SK-N-SH treated with all-trans-retinoic acid at 6 μM for 48 hours (cell line): ENCODE measurements at regions not wholly inside any gene's neighbourhood (a gene's known extent, or its start where the extent isn't known, plus 50 kb on each side); places are given as distances from the start of the nearest gene placed in this dataset.

Experiments
- ATAC-seq: fragments of 200-7000 bp; cut with Tn5 transposase; 3 replicates; pipeline ENCODE4 v1.9.1; 2020; ENCODE audit warnings: mild to moderate bottlenecking, moderate library complexity
- ARNTL ChIP-seq: fragments of 450-650 bp; formaldehyde crosslinking; IDR thresholded peaks from 2 replicates; pipeline ENCODE4 v1.5.0; 2020; ENCODE audit warnings: low read depth, mild to moderate bottlenecking, moderate library complexity, borderline replicate concordance
- BACH2 ChIP-seq: fragments of 250-450 bp; sonication (Bioruptor Pico); IDR thresholded peaks from 2 replicates; pipeline ENCODE4 v1.9.0; 2021; ENCODE audit warnings: mild to moderate bottlenecking, borderline replicate concordance
- CSDC2 ChIP-seq: fragments of 250-450 bp; sonication (Bioruptor Pico); IDR thresholded peaks from 2 replicates; pipeline ENCODE4 v1.5.0; 2020; ENCODE audit warnings: mild to moderate bottlenecking, moderate library complexity
- GLIS3 ChIP-seq: fragments of 250-450 bp; sonication (Bioruptor Pico); IDR thresholded peaks from 2 replicates; pipeline ENCODE4 v1.5.0; 2020; ENCODE audit warnings: mild to moderate bottlenecking, moderate library complexity
- ISL1 ChIP-seq: fragments of 250-450 bp; sonication (Bioruptor Pico); IDR thresholded peaks from 2 replicates; pipeline ENCODE4 v2.1.2; 2022; ENCODE audit warnings: mild to moderate bottlenecking, moderate library complexity
- OSR1 ChIP-seq: fragments of 250-450 bp; sonication (Bioruptor Pico); IDR thresholded peaks from 2 replicates; pipeline ENCODE4 v1.8.0; 2022; ENCODE audit warnings: moderate library complexity, mild to moderate bottlenecking, inconsistent platforms
- PPARA ChIP-seq: fragments of 250-450 bp; sonication (Bioruptor Pico); IDR thresholded peaks from 2 replicates; pipeline ENCODE4 v1.5.0; 2020; ENCODE audit warnings: mild to moderate bottlenecking, borderline replicate concordance
- RARB ChIP-seq: fragments of 250-450 bp; sonication (Bioruptor Pico); IDR thresholded peaks from 2 replicates; pipeline ENCODE4 v1.8.0; 2021; ENCODE audit warnings: mild to moderate bottlenecking, moderate library complexity
- SNAI2 ChIP-seq: fragments of 250-450 bp; sonication (Bioruptor Pico); IDR thresholded peaks from 2 replicates; pipeline ENCODE4 v1.5.0; 2020; ENCODE audit warnings: mild to moderate bottlenecking, moderate library complexity
- TCF4 ChIP-seq: fragments of 250-450 bp; sonication (Bioruptor Pico); IDR thresholded peaks from 2 replicates; pipeline ENCODE4 v1.8.0; 2021; ENCODE audit warnings: mild to moderate bottlenecking, moderate library complexity, borderline replicate concordance
- TOX ChIP-seq: fragments of 250-450 bp; sonication (Bioruptor Pico); IDR thresholded peaks from 2 replicates; pipeline ENCODE4 v1.8.0; 2021; ENCODE audit warnings: mild to moderate bottlenecking, moderate library complexity, borderline replicate concordance
- ZFP30 ChIP-seq: fragments of 450-650 bp; formaldehyde crosslinking; IDR thresholded peaks from 2 replicates; pipeline ENCODE4 v1.5.0; 2022; ENCODE audit warnings: mild to moderate bottlenecking, moderate library complexity
- ZNF565 ChIP-seq: fragments of 450-650 bp; formaldehyde crosslinking; conservative IDR thresholded peaks from 2 replicates; pipeline ENCODE4 v1.5.0; 2020; ENCODE audit warnings: low read depth, mild to moderate bottlenecking, moderate library complexity
- ZNF70 ChIP-seq: fragments of 450-650 bp; formaldehyde crosslinking; IDR thresholded peaks from 2 replicates; pipeline ENCODE4 v1.5.0; 2020; ENCODE audit warnings: mild to moderate bottlenecking, moderate library complexity
- ZNF8 ChIP-seq: fragments of 450-650 bp; formaldehyde crosslinking; IDR thresholded peaks from 2 replicates; pipeline ENCODE4 v1.5.0; 2020; ENCODE audit warnings: mild to moderate bottlenecking, moderate library complexity
- TF ChIP-seq, protein P1 (sequence below): fragments of 250-450 bp; sonication (Bioruptor Pico); IDR thresholded peaks from 2 replicates; pipeline ENCODE4 v1.8.0; 2020; ENCODE audit warnings: mild to moderate bottlenecking, moderate library complexity, borderline replicate concordance
- TF ChIP-seq, protein P2 (sequence below): fragments of 250-450 bp; sonication (Bioruptor Pico); IDR thresholded peaks from 2 replicates; pipeline ENCODE4 v1.5.1; 2020; ENCODE audit warnings: low read depth, mild to moderate bottlenecking, moderate library complexity
- TF ChIP-seq, protein P3 (sequence below): fragments of 250-450 bp; sonication (Bioruptor Pico); IDR thresholded peaks from 2 replicates; pipeline ENCODE4 v1.8.0; 2021; ENCODE audit warnings: low read depth, mild to moderate bottlenecking, moderate library complexity, borderline replicate concordance
- TF ChIP-seq, protein P4 (sequence below): fragments of 250-450 bp; sonication (Bioruptor Pico); IDR thresholded peaks from 2 replicates; pipeline ENCODE4 v1.5.1; 2021; ENCODE audit warnings: mild to moderate bottlenecking, moderate library complexity

DNA sequence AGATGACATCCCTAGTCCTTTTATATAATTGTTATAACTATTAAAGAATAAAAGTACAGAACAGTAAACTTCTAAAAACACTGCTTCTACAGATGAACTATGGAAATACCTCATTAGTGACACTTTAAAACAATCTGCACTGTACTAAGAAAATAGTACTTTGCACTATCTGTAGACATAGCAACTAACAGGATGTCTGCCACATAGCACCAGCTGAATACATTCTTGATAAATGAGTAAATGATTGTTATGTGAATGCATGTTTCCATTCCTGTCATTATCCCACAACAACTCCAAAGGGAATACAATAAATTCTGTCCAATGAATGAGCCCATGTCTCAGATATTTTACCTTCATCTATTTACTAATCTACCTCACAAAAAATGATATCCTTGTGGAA lies 115.3 kb upstream of the SLC35G4 start (continued):
- TF ChIP-seq, protein P1, sequence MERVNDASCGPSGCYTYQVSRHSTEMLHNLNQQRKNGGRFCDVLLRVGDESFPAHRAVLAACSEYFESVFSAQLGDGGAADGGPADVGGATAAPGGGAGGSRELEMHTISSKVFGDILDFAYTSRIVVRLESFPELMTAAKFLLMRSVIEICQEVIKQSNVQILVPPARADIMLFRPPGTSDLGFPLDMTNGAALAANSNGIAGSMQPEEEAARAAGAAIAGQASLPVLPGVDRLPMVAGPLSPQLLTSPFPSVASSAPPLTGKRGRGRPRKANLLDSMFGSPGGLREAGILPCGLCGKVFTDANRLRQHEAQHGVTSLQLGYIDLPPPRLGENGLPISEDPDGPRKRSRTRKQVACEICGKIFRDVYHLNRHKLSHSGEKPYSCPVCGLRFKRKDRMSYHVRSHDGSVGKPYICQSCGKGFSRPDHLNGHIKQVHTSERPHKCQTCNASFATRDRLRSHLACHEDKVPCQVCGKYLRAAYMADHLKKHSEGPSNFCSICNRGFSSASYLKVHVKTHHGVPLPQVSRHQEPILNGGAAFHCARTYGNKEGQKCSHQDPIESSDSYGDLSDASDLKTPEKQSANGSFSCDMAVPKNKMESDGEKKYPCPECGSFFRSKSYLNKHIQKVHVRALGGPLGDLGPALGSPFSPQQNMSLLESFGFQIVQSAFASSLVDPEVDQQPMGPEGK (CRISPR knock-in tag), result no peak
- TF ChIP-seq, protein P2, sequence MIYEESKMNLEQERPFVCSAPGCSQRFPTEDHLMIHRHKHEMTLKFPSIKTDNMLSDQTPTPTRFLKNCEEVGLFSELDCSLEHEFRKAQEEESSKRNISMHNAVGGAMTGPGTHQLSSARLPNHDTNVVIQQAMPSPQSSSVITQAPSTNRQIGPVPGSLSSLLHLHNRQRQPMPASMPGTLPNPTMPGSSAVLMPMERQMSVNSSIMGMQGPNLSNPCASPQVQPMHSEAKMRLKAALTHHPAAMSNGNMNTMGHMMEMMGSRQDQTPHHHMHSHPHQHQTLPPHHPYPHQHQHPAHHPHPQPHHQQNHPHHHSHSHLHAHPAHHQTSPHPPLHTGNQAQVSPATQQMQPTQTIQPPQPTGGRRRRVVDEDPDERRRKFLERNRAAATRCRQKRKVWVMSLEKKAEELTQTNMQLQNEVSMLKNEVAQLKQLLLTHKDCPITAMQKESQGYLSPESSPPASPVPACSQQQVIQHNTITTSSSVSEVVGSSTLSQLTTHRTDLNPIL (CRISPR knock-in tag), result no peak
- TF ChIP-seq, all 23 proteins: peak for 0

DNA sequence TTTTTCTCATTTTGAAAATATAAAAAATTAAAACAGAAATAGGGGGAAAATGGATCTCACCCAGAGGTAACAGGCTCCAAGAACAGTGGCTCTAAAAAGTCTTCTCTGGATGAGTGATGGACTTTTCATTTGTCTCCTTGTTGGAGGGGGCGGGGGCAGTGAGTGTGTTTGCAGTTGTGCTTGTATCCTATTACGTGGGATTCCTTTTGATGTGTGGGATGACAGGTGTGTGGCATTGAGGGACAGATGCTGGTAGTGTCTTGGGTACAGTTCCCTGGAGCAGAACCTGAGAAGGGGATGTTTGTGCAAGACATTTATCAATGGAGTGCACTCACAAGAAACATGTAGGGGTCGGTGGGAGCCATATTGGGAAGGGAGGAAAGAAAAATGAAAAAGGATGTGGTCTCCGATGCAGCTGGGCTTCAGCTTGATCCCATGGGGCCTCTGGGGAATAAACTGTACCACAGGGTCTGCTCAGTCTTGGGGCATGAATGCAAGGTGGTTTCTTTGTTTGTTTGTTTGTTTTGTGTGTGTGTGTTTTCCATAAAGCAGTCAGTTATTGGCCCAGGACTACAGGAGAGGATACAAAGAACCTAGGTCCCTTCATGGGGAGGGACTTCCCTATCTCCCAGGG lies 120.0 kb upstream of the SLC35G4 start:
- no peak for ATAC-seq
- TF ChIP-seq PPARA (CRISPR knock-in tag) (no peak), BACH2 (CRISPR knock-in tag) (no peak), RARB (CRISPR knock-in tag) (no peak), ZFP30 (CRISPR knock-in tag) (no peak), SNAI2 (no peak), ZNF8 (CRISPR knock-in tag) (no peak), ZNF565 (CRISPR knock-in tag) (no peak), ARNTL (CRISPR knock-in tag) (no peak), ISL1 (CRISPR knock-in tag) (no peak), TCF4 (CRISPR knock-in tag) (no peak), ZNF70 (no peak), TOX (CRISPR knock-in tag) (no peak)
- TF ChIP-seq, protein P3, sequence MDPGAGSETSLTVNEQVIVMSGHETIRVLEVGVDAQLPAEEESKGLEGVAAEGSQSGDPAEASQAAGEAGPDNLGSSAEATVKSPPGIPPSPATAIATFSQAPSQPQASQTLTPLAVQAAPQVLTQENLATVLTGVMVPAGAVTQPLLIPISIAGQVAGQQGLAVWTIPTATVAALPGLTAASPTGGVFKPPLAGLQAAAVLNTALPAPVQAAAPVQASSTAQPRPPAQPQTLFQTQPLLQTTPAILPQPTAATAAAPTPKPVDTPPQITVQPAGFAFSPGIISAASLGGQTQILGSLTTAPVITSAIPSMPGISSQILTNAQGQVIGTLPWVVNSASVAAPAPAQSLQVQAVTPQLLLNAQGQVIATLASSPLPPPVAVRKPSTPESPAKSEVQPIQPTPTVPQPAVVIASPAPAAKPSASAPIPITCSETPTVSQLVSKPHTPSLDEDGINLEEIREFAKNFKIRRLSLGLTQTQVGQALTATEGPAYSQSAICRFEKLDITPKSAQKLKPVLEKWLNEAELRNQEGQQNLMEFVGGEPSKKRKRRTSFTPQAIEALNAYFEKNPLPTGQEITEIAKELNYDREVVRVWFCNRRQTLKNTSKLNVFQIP (CRISPR knock-in tag), result no peak
- TF ChIP-seq, protein P4, sequence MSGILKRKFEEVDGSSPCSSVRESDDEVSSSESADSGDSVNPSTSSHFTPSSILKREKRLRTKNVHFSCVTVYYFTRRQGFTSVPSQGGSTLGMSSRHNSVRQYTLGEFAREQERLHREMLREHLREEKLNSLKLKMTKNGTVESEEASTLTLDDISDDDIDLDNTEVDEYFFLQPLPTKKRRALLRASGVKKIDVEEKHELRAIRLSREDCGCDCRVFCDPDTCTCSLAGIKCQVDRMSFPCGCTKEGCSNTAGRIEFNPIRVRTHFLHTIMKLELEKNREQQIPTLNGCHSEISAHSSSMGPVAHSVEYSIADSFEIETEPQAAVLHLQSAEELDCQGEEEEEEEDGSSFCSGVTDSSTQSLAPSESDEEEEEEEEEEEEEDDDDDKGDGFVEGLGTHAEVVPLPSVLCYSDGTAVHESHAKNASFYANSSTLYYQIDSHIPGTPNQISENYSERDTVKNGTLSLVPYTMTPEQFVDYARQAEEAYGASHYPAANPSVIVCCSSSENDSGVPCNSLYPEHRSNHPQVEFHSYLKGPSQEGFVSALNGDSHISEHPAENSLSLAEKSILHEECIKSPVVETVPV (CRISPR knock-in tag), result no peak

DNA sequence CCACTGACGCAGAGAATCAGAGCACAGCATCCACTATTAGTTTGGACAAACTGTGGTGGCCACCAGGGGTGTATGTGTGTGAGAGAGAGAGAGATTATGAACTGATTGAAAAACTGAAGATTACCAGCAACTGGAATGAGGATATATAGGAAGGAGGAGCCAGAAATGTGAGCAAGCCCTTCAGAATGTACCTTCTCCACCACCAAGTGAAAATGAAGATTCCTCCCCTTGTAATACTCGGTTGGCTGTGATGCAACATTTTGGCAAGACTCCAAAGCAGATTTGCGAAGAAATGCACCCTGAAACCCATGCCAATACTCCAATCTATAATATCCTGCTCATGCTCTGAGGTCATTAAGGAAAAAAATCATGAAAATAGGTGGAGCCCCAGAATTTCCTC lies 121.2 kb upstream of the SLC35G4 start:
- no peak for ATAC-seq

More for the DNA sequence above, 121.2 kb upstream of the SLC35G4 start:
- TF ChIP-seq OSR1 (CRISPR knock-in tag) (no peak), BACH2 (CRISPR knock-in tag) (no peak), PPARA (CRISPR knock-in tag) (no peak), RARB (CRISPR knock-in tag) (no peak), SNAI2 (no peak), ZFP30 (CRISPR knock-in tag) (no peak), GLIS3 (CRISPR knock-in tag) (no peak), CSDC2 (no peak), ZNF8 (CRISPR knock-in tag) (no peak), ZNF70 (no peak)
- TF ChIP-seq, protein P2 (CRISPR knock-in tag), result no peak
- TF ChIP-seq, protein P4 (CRISPR knock-in tag), result no peak
- TF ChIP-seq, protein P1 (CRISPR knock-in tag), result no peak
- TF ChIP-seq, all 23 proteins: peak for 0
